ENCODE measurements at regions not wholly inside any gene's neighbourhood (a gene's known extent, or its start where the extent isn't known, plus 50 kb on each side); places are given as distances from the start of the nearest gene placed in this dataset.

DNA sequence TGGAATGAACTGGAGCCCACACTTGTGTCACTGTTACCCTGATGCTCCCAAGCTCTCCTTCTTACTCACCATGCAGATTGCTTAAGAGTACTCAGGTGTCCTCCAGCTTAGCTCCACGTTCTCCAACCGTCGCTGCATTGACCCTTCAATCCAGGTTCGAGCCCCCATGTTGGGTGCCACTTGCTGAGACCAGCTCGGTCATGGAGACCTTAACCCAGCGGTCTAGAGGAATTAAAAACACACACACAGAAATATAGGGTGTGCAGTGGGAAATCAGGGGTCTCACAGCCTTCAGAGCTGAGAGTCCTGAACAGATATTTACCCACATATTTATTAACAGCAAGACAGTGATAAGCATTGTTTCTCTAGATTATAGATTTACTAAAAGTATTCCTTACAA lies 229.1 kb upstream of the APCDD1 start:
- no peak for TF ChIP-seq RAD21 (IDR thresholded peaks at IDR 0.05; ENCODE audit: low read length)
- no peak for TF ChIP-seq NFE2L2 (IDR thresholded peaks at IDR 0.05; ENCODE audit: low read depth, low read length)
- TF ChIP-seq, protein P1, sequence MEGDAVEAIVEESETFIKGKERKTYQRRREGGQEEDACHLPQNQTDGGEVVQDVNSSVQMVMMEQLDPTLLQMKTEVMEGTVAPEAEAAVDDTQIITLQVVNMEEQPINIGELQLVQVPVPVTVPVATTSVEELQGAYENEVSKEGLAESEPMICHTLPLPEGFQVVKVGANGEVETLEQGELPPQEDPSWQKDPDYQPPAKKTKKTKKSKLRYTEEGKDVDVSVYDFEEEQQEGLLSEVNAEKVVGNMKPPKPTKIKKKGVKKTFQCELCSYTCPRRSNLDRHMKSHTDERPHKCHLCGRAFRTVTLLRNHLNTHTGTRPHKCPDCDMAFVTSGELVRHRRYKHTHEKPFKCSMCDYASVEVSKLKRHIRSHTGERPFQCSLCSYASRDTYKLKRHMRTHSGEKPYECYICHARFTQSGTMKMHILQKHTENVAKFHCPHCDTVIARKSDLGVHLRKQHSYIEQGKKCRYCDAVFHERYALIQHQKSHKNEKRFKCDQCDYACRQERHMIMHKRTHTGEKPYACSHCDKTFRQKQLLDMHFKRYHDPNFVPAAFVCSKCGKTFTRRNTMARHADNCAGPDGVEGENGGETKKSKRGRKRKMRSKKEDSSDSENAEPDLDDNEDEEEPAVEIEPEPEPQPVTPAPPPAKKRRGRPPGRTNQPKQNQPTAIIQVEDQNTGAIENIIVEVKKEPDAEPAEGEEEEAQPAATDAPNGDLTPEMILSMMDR (conservative IDR thresholded peaks at IDR 0.05; ENCODE audit: low read depth, low read length): no peak
- TF ChIP-seq BHLHE40 (IDR thresholded peaks at IDR 0.05; ENCODE audit: low read depth, low read length): no peak

Data from IMR-90 (cell line).